GM18858 (cell line): ENCODE measurements at regions not wholly inside any gene's neighbourhood (a gene's known extent, or its start where the extent isn't known, plus 50 kb on each side); places are given as distances from the start of the nearest gene placed in this dataset.
"Not testable (repeated sequence)": the region's sequence is repeated elsewhere in the genome, so short reads cannot be mapped to it uniquely, and the experiment has no call there.

Source experiments
- ATAC-seq: cut with Tn5 transposase; IDR thresholded peaks from one replicate; pipeline ENCODE4 v1.9.1; 2021; ENCODE audit not compliant: unreplicated experiment

DNA sequence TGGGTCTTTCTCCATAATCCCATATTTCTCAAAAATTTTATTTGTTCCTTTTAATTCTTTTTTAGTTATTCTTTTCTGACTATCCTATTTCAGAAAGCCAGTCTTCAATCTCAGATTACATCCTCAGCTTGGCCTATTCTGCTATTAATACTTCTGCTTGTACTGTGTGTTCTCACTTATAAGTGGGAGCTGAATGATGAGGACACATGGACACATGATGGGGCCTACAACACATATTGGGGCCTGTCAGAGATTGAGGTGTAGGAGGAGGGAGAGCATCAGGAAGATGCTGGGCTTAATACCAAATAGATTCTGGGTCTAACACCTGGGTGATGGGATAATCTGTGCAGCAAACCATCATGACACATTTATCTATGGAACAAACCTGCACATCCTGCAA is 82.3 kb downstream of the MAGEE1 start:
- ATAC-seq: no peak

GRCh38 chrX:76517544-76517943 is 90.0 kb downstream of the MAGEE1 start:
- ATAC-seq: no peak

GRCh38 chrX:76520273-76521054 is 93.0 kb downstream of the MAGEE1 start:
- ATAC-seq: no peak

- ATAC-seq: not testable (repeated sequence)
Observed at GRCh38 chrX:76535675-76536074, 108.2 kb downstream of the MAGEE1 start.

DNA sequence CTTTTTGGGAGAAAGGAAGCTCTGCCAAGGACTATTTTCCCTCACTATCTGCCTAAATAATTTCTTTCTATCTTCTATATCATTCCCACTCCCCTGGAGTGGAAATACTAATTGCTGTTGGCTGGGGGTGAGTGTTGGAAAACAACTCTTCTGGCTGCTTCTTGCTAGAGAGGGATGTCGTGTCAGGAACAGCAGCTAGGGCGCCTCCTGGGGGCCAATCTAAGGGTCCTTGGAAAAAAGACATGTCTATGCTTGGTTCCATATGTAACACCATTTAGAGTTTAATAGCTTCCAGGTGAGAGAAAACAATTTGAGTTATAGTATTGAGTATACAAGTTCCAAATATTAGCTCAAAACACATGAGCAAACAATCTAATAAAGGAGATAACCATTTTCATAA is 111.3 kb downstream of the MAGEE1 start:
- ATAC-seq: no peak

DNA sequence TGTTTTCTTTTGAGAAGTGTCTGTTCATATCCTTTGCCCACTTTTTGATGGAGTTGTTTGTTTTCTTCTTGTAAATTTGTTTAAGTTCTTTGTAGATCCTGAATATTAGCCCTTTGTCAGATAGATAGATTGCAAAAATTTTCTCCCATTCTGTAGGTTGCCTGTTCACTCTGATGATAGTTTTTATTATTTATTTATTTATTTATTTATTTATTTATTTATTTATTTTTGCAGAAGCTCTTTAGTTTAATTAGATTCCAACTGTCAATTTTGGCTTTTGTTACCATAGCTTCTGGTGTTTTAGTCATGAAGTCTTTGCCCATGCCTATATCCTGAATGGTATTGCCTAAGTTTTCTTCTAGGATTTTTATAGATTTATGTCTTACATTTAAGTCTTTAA is 115.9 kb downstream of the MAGEE1 start:
- not testable (repeated sequence) for ATAC-seq

GRCh38 chrX:76550016-76550415 is 122.5 kb downstream of the MAGEE1 start:
- ATAC-seq: no peak

DNA sequence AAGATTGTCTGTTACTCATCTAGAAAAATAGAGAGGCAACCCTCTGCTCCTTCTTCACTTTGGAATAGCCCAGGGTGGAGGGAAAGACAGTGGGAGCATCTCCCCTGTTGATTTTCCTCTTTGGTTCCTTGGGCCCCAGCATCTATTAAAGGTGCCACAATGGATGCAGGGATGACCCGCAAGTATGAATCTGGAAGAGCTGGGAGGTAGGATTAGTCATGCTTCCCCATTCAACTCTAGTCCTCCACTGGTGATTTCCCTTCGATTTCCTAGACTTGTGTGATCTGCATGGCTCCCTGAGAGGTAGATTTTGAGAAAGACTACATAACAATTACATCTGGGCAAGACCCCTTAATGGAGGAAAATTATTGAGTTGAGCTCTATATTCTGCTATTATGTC is 127.8 kb downstream of the MAGEE1 start:
- no peak for ATAC-seq

- ATAC-seq: no peak
Observed at GRCh38 chrX:76555816-76556215, 128.3 kb downstream of the MAGEE1 start.

DNA sequence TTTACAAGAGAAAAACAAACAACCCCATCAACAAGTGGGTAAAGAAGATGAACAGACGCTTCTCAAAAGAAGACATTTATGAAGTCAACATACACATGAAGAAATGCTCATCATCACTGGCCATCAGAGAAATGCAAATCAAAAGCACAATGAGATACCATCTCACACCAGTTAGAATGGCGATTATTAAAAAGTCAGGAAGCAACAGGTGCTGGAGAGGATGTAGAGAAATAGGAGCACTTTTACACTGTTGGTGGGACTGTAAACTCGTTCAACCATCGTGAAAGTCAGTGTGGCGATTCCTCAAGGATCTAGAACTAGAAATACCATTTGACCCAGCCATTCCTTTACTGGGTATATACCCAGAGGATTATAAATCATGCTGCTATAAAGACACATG is 137.3 kb downstream of the MAGEE1 start:
- ATAC-seq: not testable (repeated sequence)

- no peak for ATAC-seq
Observed at GRCh38 chrX:76605390-76605789, 177.9 kb downstream of the MAGEE1 start.

GRCh38 chrX:76617020-76617419 is 189.5 kb downstream of the MAGEE1 start:
- ATAC-seq: no peak

DNA sequence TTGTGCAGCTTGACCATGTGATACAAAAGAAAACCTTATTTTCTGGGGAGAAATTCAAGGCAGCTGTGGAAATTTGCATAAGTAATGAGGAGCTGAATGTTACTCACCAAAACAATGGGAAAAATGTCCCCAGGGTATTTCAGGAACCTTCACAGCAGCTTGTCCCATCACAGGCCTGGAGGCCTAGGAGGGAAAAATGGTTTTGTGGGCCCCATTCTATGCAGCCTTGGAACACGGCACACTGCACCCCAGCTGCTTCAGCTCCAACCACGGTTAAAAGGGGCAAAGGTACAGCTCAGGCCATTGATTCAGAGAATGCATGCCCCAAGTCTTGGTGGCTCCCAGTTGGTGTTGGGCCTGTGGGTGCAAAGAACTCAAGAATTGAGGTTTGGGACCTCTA is 216.1 kb downstream of the MAGEE1 start:
- ATAC-seq: no peak

DNA sequence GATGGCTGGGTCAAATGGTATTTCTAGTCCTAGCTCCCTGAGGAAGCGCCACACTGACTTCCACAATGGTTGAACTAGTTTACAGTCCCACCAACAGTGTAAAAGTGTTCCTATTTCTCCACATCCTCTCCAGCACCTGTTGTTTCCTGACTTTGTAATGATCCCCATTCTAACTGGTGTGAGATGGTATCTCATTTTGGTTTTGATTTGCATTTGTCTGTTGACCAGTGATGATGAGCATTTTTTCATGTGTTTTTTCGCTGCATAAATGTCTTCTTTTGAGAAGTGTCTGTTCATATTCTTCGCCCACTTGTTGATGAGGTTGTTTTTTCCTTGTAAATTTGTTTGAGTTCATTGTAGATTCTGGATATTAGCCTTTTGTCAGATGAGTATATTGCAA is 223.9 kb downstream of the MAGEE1 start:
- not testable (repeated sequence) for ATAC-seq

GRCh38 chrX:76657499-76657898 is 230.0 kb downstream of the MAGEE1 start:
- peak; percentile 81 for ATAC-seq
